PC-3 (cell line): ENCODE measurements at regions not wholly inside any gene's neighbourhood (a gene's known extent, or its start where the extent isn't known, plus 50 kb on each side); places are given as distances from the start of the nearest gene placed in this dataset.

Experiments used
- ATAC-seq: fragments of 200-7000 bp; cut with Tn5 transposase; 2 replicates; pipeline ENCODE4 v1.9.1; 2020; ENCODE audit warnings: mild to moderate bottlenecking, moderate library complexity
- BruUV-seq: library from RNA; stranded (reverse); fragments of 400-500 nt; replicated peaks from 2 replicates; lab custom pipeline; 2021; lab: Mats Ljungman, UMichigan
- CTCF ChIA-PET: fragments of 300-600 bp; sonication (Branson Sonifier 250); formaldehyde crosslinking; loops from one replicate; lab custom pipeline; 2022; ENCODE audit warnings: antibody characterized with exemption; lab: Charles Lee
- POLR2A ChIA-PET: fragments of 300-600 bp; sonication (Branson Sonifier 250); formaldehyde crosslinking; loops from one replicate; lab custom pipeline; 2022; ENCODE audit warnings: antibody characterized with exemption; ENCODE audit not compliant: unreplicated experiment; lab: Charles Lee
- DNase-seq: peaks from one replicate; pipeline ENCODE4 v3.0.0-alpha.2; 2015
- H2AFZ ChIP-seq: fragments of 300-600 bp; sonication (generic); 2 replicates; pipeline ENCODE4 v1.6.0; 2016; ENCODE audit warnings: antibody characterized with exemption, low read length
- H3F3A ChIP-seq: fragments of 300-600 bp; sonication (generic); one replicate; pipeline ENCODE4 v1.6.0; 2017; ENCODE audit warnings: antibody characterized with exemption, low read length, control low read depth, mild to moderate bottlenecking; ENCODE audit not compliant: unreplicated experiment
- H3K27ac ChIP-seq: fragments of 300-600 bp; sonication (generic); 2 replicates; pipeline ENCODE4 v1.5.1; 2016; ENCODE audit warnings: mild to moderate bottlenecking, low read length
- H3K27me3 ChIP-seq: fragments of 300-600 bp; sonication (generic); 2 replicates; pipeline ENCODE4 v1.6.1; 2016; ENCODE audit warnings: low read length, mixed read lengths
- H3K36me3 ChIP-seq: fragments of 300-600 bp; sonication (generic); 2 replicates; pipeline ENCODE4 v1.6.1; 2016; ENCODE audit warnings: low read depth, mixed run types, low read length, mixed read lengths
- H3K4me1 ChIP-seq: fragments of 300-600 bp; sonication (generic); 2 replicates; pipeline ENCODE4 v1.5.1; 2016; ENCODE audit warnings: low read length; ENCODE audit not compliant: insufficient read depth
- H3K4me2 ChIP-seq: fragments of 300-600 bp; sonication (generic); 2 replicates; pipeline ENCODE4 v1.6.0; 2016; ENCODE audit warnings: low read length
- H3K4me3 ChIP-seq: fragments of 300-600 bp; sonication (generic); 2 replicates; pipeline ENCODE4 v1.5.1; 2016; ENCODE audit warnings: mild to moderate bottlenecking, low read length, mixed read lengths
- H3K79me2 ChIP-seq: fragments of 300-600 bp; sonication (generic); 2 replicates; pipeline ENCODE4 v1.6.1; 2017; ENCODE audit warnings: low read length, mixed read lengths
- H3K9ac ChIP-seq: fragments of 300-600 bp; sonication (generic); 2 replicates; pipeline ENCODE4 v1.6.0; 2016; ENCODE audit warnings: mild to moderate bottlenecking, low read length
- H3K9me2 ChIP-seq: fragments of 300-600 bp; sonication (generic); replicated peaks from 2 replicates; pipeline ENCODE4 v1.6.1; 2016; ENCODE audit warnings: mixed run types, low read length, mixed read lengths
- H3K9me3 ChIP-seq: fragments of 300-600 bp; sonication (generic); 2 replicates; pipeline ENCODE4 v1.6.1; 2016; ENCODE audit warnings: low read length, mixed read lengths
- H4K20me1 ChIP-seq: fragments of 300-600 bp; sonication (generic); 2 replicates; pipeline ENCODE4 v1.6.1; 2016; ENCODE audit warnings: low read length, mixed read lengths
- EZH2 ChIP-seq: fragments of 300-600 bp; sonication (generic); IDR thresholded peaks from one replicate; pipeline ENCODE4 v1.6.1; 2017; ENCODE audit warnings: antibody characterized with exemption, mild to moderate bottlenecking, low read length; ENCODE audit not compliant: unreplicated experiment
- EZH2phosphoT487 ChIP-seq: fragments of 300-600 bp; sonication (generic); IDR thresholded peaks from 2 replicates; pipeline ENCODE4 v1.6.1; 2018; ENCODE audit warnings: mild to moderate bottlenecking, antibody characterized with exemption, low read length, borderline replicate concordance
- intact Hi-C: fragments of 100-400 bp; cut with micrococcal nuclease; formaldehyde crosslinking; loops from 2 replicates; pipeline ENCODE4 v1.9.0; 2023
- TF ChIP-seq, protein P1 (sequence below): fragments of 300-600 bp; sonication (generic); conservative IDR thresholded peaks from 2 replicates; pipeline ENCODE4 v1.5.1; 2017; ENCODE audit warnings: antibody characterized with exemption, low read depth, mild to moderate bottlenecking, low read length

GRCh38 chr9:115790520-115790919, 363.1 kb upstream of the PAPPA start:
- no peaks in the 10 kb centered on the region for H3K9me3 ChIP-seq
- H3K79me2 ChIP-seq, result no peaks in the 10 kb centered on the region
- H3K27ac ChIP-seq, result no peak overlapping the region
- no TSS peak for BruUV-seq
- no peak for DNase-seq
- no peaks in the 10 kb centered on the region for H3K27me3 ChIP-seq
- no peaks in the 10 kb centered on the region for H3K36me3 ChIP-seq
- H2AFZ ChIP-seq, result no peak overlapping the region
- H3K4me2 ChIP-seq, result no peak overlapping the region
- no peak for TF ChIP-seq EZH2
- no peak for TF ChIP-seq EZH2phosphoT487
- TF ChIP-seq, protein P1, sequence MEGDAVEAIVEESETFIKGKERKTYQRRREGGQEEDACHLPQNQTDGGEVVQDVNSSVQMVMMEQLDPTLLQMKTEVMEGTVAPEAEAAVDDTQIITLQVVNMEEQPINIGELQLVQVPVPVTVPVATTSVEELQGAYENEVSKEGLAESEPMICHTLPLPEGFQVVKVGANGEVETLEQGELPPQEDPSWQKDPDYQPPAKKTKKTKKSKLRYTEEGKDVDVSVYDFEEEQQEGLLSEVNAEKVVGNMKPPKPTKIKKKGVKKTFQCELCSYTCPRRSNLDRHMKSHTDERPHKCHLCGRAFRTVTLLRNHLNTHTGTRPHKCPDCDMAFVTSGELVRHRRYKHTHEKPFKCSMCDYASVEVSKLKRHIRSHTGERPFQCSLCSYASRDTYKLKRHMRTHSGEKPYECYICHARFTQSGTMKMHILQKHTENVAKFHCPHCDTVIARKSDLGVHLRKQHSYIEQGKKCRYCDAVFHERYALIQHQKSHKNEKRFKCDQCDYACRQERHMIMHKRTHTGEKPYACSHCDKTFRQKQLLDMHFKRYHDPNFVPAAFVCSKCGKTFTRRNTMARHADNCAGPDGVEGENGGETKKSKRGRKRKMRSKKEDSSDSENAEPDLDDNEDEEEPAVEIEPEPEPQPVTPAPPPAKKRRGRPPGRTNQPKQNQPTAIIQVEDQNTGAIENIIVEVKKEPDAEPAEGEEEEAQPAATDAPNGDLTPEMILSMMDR, result no peak
- intact Hi-C loops, result no loop called here
- ChIA-PET POLR2A (no interaction called here), CTCF (no interaction called here)
- H3K9ac ChIP-seq, result no peak overlapping the region
- H3K4me1 ChIP-seq, result no peaks in the 10 kb centered on the region
- no peak overlapping the region for H3K4me3 ChIP-seq
- ATAC-seq, result no peak
- H3K9me2 ChIP-seq, result no peaks in the 10 kb centered on the region
- H4K20me1 ChIP-seq, result no peaks in the 10 kb centered on the region
- no peaks in the 10 kb centered on the region for H3F3A ChIP-seq

DNA sequence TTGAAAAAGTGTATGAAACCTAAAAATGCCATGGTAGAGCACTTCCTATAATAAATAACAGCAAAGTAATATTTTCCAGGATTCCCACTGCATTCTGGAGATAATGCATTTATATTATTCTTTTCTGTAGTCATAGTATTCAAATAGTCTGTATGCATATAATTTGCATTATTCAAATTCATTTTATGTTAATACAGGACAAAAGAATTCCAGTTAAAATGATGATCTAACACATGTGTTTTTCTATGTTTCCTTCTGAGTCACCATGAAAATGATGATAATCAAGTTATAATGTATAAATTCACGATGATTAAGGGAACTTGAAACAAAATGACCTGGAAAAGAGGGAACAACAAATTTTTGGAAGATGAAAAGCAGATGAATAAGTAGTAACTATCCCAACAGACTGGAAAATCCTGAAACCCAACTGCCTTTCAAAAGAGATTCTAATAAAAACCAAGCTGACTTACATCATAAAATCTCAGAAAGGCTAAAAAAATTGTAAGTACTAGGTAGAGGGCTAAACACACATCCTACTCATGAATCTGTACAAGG, 358.6 kb upstream of the PAPPA start:
- H2AFZ ChIP-seq, result no peak overlapping the region
- no peaks in the 10 kb centered on the region for H4K20me1 ChIP-seq
- H3K9ac ChIP-seq, result no peak overlapping the region
- BruUV-seq, result no TSS peak
- no peak overlapping the region for H3K4me3 ChIP-seq
- ChIA-PET CTCF (no interaction called here), POLR2A (no interaction called here)
- H3K9me2 ChIP-seq, result no peaks in the 10 kb centered on the region
- H3K9me3 ChIP-seq, result no peaks in the 10 kb centered on the region
- no peaks in the 10 kb centered on the region for H3F3A ChIP-seq
- TF ChIP-seq EZH2phosphoT487 (no peak), EZH2 (no peak)
- TF ChIP-seq, protein P1, result no peak
- H3K27ac ChIP-seq, result no peak overlapping the region
- H3K4me2 ChIP-seq, result no peak overlapping the region
- DNase-seq (peak; percentile 2), ATAC-seq (no peak)
- no peaks in the 10 kb centered on the region for H3K79me2 ChIP-seq
- no peaks in the 10 kb centered on the region for H3K27me3 ChIP-seq
- H3K36me3 ChIP-seq, result no peaks in the 10 kb centered on the region
- H3K4me1 ChIP-seq, result no peaks in the 10 kb centered on the region
- intact Hi-C loops, result no loop called here

- no peaks in the 10 kb centered on the region for H3K4me1 ChIP-seq
- H3F3A ChIP-seq, result no peaks in the 10 kb centered on the region
- POLR2A ChIA-PET, result no interaction called here
- DNase-seq, result no peak
- H3K9me2 ChIP-seq, result no peaks in the 10 kb centered on the region
- no peaks in the 10 kb centered on the region for H3K9me3 ChIP-seq
- no peaks in the 10 kb centered on the region for H3K79me2 ChIP-seq
- no TSS peak for BruUV-seq
- intact Hi-C loops, result no loop called here
- no peak overlapping the region for H3K27ac ChIP-seq
- no peak for TF ChIP-seq EZH2phosphoT487
- TF ChIP-seq, protein P1, result no peak
- no peak for TF ChIP-seq EZH2
- H3K4me2 ChIP-seq, result no peak overlapping the region
- no peaks in the 10 kb centered on the region for H3K27me3 ChIP-seq
- ATAC-seq, result no peak
- H4K20me1 ChIP-seq, result no peaks in the 10 kb centered on the region
- no peak overlapping the region for H2AFZ ChIP-seq
- H3K4me3 ChIP-seq, result no peak overlapping the region
- no peaks in the 10 kb centered on the region for H3K36me3 ChIP-seq
- no peak overlapping the region for H3K9ac ChIP-seq
- CTCF ChIA-PET, result no interaction called here
Measured at GRCh38 chr9:115799734-115800133, 353.9 kb upstream of the PAPPA start.
